ENCODE measurements at regions not wholly inside any gene's neighbourhood (a gene's known extent, or its start where the extent isn't known, plus 50 kb on each side); places are given as distances from the start of the nearest gene placed in this dataset.
"Not testable (repeated sequence)": the region's sequence is repeated elsewhere in the genome, so short reads cannot be mapped to it uniquely, and the experiment has no call there.

DNA sequence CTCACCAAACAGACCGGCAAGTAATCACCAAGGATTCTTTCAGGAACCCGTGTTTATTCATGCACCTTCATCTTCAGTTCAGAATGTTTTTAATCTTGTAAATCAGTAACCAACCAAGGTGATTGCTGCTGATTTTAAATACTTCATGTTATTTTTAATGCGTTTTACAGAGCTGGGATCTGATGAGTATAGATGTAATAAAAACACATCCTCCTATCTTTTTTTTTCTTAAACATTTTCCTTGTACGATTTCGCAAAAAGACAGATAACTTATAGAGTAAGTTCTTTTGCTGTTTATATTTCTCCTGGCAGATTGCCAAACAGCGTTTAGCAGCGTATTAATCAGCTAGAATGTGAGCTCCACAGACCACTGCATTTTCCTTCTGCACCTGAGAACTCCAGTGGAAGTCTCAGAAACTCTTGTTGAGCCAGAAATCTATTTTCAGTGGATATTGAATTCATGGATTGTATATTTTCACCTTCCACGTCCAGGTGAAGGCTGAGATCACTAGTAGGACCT, 397.8 kb upstream of the NRP1 start:
- DNase-seq = no peak

DNA sequence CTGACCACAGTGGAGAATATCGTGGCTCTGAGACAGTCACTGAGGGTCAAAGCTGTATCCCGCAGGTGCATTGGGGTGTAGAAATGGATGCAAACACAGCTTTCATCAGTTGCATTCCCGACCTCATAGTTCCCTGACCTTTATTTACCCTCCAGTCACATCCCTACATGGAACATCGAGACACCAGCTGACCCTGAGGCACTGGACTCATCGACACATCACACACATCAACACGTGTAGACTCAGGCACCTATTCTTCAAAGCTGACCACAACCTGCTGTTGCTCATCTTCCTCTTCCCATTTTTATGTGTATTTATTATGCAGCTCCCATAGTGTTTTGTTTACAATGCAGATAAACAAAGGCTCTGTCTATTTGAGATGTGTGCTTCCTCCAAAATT, 396.9 kb upstream of the NRP1 start:
- no peak for DNase-seq

DNA sequence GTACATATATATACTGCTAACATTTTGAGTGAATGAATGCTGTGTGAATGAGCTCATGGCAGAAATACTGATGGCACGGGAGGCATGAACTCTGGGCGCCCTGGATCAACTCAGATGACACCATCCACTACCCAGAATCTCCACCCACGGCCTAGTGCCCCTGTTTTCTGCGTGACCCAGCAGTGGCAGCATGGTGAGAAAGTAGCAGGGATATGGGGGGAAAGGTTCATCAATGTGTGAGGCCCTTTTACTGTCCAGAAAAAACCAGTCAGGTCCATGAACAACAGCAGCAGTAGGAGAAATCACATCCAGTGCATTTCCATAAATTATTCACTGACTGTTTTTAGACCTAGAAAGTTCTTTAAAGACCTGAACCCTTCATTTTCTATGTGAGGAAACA, 391.0 kb upstream of the NRP1 start:
- DNase-seq = no peak

DNA sequence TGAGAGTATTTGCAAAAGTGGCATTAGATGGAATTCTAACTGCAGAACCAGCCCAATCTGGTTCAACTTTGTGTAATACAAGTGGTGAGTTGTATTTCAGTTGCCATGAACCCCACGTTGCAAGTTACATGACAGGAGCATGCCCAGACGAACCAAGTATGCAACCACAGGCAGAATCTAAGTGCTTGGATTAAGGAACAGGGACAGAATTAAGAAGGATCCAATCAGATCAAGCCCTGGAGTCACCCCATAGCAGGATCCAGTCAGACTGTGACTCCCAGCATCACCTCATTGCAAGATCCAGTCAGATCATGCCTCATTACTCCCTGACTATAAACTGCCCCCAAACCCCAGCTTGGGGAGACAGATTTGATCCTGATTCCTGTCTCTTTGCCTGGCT, 388.7 kb upstream of the NRP1 start:
- no peak for DNase-seq

DNA sequence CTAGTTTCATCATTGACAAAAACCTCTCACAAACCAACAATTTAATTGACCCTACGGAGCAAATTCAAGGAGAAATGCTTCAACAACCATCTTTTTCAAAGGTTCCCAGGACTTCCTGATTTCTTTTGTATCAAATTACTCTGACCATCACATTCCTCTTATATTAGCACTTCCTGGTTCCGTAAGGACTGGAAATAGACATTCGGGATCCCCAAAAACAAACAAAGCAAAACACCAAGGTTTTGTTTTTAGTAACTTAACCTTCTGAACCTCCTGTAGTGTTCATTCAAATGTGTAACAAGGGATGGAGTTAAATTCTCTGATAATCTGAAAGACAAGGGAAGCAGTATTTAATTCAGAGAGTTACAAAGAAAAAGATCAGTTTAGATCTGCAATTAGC, 387.6 kb upstream of the NRP1 start:
- DNase-seq = no peak

DNA sequence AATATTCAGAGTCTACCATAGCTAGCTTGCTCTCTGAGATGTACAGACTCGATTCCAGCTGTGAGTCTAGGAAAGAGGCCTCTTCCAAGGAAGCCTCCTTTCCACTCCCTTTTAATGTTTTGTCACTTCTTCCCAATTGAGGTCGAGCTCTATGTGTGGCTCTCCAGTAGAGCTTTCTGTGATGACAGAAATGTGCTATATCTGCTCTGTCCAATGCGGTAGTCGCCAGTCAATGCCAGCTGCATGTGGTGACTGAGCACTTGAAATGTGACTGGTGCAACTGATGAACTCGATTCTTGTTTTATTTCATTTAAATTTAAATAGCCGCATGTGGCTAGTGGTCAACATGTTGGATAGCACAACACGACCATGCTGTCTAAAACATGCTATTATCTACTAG, 387.0 kb upstream of the NRP1 start:
- no peak for DNase-seq

DNA sequence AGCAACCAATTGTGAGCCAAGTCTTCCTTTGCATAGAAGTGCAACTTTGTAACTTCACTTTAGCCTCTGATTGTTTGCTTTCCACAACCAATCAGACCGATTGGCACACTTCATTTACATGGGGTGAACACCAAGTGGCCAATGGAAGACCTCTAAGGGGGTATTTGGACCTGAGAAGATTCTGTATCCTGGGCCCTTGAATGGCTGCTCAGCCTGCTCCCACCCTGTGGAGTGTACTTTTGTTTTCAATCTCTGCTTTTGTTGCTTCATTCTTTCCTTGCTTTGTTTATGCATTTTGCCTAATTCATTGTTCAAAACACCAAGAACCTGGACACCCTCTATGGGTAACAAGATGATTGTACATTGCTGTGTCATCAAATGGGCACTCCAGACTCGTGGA, 385.7 kb upstream of the NRP1 start:
- DNase-seq = no peak

DNA sequence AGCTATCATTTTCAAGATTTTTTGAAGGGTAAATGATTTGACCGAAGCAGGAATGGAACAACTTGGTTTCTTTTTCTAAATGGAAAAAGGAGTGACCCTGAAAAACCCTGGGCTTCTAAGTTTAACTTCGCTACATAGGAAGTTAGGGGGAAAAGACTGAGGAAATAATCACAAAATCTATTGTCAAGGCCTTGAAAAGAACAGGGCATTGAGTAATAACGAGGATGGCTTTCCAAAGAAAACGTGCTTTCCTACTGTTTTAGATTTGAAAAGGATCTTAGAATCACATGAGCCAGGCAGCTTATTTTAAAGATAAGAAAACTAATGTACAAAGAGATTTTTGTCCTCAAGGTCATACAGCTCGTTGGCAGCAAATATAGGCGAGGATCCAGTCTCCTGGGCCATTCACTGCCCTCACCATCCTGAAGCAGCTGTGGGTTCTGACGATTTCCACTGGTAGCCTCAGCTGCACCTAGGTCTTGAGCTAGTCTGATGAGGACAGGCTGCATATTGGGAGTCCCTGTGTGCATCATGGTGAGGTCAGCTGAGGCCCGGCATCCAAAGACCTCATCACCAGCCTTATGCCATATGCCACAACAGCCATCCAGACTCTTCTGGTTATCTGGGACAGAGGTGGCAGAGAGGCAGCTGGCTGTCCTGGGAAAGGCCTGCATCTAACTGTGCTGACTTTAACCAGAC, 384.7 kb upstream of the NRP1 start:
- DNase-seq = no peak

DNA sequence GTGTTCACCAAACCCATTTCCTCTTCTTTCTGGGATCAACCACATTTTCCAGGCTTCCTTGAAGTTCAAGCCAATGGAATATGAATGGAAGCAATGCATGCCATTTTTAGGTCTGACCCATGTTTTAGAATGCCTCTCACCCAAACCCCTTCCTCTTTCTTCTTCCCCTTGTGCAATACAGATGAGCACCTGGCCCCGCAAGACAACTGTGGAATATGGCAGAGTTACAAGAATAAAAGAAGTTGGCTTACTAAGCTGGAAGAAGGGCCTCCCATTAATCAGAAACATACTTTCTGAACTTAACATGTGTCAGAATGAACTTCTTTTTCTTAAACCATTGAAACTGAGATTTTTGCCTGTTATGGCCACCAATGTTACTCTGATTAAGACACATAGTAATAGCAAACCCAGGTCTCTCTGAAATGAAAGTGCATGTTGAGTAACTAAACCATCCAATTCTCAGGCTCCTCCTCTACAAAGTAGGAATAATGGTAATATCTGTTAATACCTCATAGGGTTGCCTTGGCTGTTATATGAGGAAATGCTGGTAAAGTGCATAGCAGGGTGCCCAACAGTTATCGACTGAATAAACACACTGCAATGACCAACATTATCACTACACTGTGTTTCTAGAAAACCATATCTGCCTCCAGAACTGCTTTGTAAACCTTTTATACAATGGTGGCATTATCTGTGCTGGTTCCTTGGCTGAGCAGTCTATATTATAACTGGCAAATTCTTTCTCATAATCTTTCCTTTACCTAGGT, 382.2 kb upstream of the NRP1 start:
- no peak for DNase-seq

DNA sequence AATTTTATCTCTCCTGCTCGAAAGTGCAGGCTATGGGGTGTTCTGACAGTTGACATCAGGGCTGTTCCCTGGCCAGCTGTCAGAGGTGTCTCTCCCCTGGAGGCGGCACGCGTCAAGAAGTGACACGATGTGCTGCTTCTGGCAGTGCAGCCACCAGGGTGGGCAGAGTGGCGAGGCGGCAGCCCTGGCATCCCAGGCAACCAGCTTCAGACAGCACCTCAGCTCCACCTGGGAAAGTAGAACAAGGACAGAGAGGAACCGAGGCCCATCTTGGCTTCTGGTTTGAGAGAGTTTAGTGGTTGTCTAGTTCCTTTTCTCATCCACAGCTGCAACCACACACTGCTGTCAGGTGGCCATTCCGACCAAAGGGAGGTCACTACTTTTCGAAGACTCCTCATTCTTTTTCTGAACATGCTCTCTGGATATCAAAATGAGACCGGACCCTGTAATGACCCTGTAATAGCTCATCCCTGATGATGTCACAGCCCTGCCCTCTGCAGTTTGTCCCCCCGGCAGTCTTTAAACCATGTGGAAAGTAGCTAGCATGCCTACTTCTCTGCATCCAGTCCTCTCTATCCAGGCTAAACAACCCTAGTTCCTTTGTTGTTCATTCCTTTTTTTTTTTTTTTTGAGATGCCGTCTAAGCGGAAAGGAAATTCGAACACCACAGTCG, 381.0 kb upstream of the NRP1 start:
- no peak for DNase-seq

DNA sequence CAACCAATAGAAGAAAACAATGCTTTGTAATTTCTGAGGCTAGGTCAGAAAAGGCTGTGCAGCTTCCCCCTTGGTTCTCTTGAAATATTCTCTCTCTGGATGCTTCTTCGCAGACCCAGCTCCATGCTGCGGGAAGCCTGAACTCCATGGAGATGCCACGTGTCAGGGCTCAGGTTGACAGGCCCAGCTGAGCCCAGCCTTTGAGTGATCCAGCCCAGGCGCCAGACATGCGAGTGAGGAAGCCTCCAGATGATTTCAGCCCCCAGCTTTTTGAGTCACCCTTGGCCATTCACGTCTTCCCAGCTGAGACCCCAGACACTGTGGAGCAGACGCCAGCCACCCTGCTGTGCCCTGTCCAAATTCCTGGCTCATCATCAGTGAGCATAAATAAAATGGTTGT, 378.4 kb upstream of the NRP1 start:
- peak; percentile 76 for DNase-seq

DNA sequence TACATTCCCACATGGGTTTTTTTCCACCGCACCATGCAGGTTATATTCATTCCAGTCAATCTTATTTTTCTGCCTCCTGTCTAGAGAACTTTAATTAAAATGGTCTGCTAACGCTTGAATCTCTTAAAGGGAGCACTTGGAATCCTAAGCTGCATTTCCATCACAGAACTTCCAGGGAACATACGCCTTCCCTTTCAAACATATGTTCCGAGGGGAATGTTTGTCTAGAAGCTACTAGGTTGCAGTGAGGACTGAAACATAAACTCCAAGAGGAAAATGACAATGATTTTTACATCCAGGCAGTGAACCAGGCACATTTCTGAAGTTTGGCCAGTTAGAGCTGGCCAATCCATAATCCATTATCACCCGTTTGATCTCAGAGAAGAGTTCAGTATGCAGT, 375.5 kb upstream of the NRP1 start:
- DNase-seq = no peak

DNA sequence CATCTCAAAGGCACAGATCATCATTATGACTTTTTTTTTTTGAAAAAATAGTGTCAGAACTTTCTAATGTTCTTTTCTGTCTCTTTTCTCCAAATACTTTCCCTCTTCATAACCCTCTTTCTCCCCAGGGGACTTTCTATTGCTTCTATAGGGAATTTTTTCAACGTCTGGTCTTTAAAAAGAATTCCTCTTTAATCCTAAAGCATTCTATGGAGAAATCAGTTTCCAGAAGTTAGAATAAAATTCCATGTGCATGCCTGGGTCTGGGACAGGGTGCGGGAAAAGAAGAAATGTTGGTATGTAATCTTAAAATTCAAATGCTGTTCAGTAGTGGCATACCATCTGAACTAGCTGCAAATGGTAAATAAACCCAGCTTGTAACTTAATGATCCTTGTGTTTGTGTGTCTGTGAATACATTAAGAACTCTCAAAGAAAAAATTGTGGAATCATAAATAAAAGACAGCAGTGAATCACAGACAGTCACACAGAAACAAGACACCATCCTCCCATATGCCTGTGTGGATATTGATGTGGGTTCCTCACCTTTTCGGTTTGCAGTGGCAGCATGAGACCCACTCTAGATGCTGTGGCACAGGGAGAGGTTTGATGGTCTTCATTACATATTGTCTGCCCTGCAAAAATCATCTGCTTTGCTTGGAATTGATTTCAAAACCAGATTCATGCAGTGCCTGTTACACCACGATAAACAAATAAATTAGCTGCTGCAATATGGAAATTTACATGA, 374.7 kb upstream of the NRP1 start:
- no peak for DNase-seq

DNA sequence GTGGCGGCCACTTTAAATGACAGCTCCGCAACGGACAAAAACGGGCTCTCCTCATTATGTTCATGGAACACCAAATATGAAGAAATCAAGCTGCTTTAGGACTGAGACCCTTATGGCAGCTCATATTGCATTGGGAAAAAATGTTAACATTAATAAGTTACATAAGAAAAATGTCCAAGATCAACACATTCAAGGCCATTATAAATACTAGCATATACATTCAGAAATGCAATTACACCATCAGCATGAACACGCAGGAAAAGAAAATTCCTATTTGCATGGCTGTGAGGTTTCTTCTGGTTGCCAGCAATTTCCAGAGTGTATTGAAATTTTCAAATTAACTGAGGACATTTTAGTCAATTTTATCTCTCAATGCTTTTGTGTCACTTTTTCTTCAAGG, 374.1 kb upstream of the NRP1 start:
- no peak for DNase-seq

DNA sequence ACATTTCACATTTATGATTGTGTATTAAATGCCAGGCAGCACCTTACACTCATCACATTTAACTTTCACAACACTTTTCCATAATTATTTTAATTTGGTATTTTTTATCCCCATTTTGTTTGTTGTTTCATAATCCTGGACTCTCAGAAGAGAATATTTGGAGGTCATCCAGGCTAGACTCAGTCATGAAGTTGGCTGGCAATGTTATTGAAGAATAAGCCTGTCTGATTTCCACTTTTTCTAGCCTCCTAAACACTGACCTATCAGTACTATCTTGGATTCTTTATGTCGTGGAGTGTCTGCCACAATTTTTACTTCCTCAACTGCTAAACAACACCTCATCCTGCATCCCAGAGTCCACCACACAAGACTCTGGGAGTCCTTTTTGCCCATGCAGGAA, 372.3 kb upstream of the NRP1 start:
- no peak for DNase-seq

DNA sequence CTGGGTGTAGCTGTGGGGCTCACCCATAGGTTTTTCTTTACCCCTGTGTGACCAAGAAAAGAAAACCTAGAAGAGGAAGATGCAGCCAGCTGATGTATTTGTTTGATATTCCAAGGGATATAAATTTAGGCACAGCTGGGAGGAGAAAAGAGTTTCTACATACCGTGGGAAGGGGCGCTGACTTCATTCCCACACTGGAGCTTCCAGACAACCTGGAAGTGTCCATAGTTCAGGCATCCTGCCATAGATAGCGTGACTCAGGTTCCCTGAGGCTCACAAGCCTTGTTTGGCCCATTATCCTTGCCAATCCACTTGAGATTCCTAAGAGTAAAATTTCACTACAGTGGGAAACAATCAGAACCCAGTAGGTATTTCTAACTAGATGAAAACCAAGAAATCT, 371.7 kb upstream of the NRP1 start:
- peak; percentile 62 for DNase-seq

DNA sequence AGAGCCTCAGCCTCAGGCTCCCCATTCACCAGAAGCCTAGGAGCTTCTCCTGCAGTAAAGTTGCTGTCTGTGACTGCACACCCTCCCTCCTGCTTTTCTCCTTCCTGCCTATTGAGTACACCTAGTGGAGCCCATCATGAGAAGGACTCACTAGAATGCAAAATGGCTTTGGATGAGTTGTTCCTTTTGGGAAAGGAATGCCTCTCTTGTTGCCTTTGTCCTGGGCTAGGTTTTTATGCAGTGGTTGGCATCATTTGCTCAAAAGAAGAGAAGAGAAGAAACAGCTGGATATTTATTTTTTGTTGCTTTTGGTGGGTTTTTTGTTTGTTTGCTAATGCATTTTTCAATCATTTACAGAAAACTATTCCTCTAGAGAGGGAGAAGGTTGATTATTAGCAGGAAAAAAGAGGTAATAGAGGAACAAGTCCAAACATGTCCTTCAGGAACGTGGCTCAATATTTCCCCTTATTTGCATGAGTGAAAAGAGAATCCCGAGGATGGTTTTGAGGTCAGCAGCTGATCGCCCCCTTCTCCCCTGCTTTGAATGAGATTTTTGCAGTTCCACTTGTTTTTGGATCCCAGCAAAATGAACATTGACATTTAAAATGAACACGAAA, 369.9 kb upstream of the NRP1 start:
- DNase-seq = no peak

DNA sequence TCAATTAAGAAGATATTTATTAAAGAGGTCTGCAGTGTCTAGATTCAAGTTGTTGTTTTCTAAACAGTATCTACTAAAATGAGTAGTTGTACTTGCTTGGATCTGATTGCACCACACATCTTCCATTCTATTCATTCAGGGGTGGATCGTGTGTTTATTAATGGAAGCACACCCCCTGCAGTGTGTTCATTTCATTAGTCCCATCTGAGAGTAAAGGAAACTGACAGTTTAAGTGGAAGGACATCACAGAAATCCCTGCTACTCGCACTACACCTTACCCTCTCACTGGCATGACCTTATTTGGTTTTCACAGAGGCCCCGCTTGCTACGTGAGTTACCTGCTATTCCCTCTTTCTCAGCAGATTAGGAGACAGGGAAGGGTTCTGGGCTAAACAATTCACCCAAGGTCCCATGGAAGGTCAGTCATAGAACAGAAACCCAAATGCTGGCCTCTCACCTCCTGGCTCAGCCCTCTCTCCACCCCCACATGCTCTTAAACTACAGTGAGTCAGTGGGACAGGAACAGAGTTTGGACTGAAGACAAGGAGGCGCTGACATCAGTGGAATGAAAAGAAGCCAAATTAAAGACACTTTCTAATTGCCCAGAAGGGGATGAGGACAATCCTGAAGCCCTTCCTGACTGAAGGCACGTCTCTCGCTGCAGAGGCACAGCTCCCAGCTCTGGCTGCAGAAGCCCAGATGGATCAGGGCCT, 369.2 kb upstream of the NRP1 start:
- DNase-seq = peak; percentile 81

DNA sequence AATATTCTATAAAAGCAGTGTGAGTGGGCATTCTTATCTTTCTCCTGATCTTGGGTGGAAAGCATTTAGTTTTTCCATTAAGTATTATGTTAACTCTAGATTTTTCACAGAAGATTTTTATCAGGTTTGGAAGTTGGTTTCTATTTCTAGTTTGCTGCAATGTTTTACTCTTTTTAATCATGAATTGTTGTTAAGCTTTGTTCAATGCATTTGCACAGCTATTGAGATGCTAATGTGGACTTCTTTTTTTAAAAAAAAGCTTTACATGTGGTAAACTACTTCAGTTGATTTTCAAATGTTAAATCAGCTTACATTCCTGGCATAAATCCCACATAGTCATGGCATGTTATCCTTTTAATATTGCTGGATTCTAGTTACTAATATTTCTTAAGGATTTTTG, 363.6 kb upstream of the NRP1 start:
- DNase-seq = no peak

DNA sequence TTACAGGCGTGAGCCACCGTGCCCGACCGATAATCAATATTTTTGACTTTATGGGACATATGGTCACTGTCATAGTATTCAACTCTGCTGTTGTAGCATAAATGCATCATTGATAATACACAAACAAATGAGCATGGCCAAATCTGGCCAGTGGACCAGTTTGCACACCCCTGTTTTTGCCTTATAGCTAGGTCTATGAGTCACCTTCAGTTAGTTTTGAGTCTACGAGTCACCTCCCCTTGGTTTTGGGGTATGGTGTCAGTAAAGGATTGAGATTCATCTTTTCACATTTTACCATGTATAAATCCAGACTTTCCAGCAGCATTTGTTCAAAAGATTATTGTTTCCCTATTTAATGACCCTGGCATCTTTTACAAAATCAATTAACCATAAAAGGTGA, 362.5 kb upstream of the NRP1 start:
- no peak for DNase-seq

DNA sequence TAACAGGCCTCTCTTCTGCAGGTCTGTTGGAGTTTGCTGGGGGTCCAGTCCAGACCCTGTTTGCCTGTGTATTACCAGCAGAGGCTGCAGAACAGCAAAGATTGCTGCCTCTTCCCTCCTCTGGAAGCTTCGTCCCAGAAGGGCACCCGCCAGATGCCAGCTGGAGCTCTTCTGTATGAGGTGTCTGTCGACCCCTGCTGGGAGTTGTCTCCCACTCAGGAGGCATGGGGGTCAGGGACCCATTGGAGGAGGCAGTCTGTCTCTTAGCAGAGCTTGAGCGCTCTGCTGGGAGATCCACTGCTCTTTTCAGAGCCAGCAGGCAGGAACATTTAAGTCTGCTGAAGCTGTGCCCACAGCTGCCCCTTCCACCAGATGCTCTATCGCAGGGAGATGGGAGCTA, 361.1 kb upstream of the NRP1 start:
- no peak for DNase-seq

DNA sequence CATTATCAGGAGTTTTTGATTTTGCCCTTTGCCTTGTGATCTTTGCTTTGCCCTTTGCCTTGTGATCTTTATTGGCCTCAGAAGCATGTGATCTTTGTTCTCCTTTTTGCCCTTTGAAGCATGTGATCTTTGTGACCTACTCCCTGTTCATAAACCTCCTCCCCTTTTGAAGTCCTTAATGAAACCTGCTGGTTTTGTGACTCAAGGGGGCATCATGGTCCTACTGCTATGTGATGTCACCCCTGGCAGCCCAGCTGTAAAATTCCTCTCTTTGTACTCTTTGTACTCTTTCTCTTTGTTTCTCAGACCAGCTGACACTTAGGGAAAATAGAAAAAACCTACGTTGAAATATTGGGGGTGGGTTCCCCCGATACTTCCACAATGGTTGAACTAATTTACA, 356.1 kb upstream of the NRP1 start:
- DNase-seq = not testable (repeated sequence)
